Hepatocyte (in vitro differentiated cells): ENCODE measurements at regions not wholly inside any gene's neighbourhood (a gene's known extent, or its start where the extent isn't known, plus 50 kb on each side); places are given as distances from the start of the nearest gene placed in this dataset.

ENCODE experiments used
- CTCF ChIP-seq: fragments of 200-600 bp; sonication (generic); IDR thresholded peaks from 2 replicates; pipeline ENCODE4 v1.5.1; 2016; ENCODE audit warnings: antibody characterized with exemption, mild to moderate bottlenecking; ENCODE audit not compliant: poor library complexity
- EZH2phosphoT487 ChIP-seq: fragments of 200-600 bp; sonication (generic); IDR thresholded peaks from one replicate; pipeline ENCODE4 v1.6.1; 2018; ENCODE audit warnings: antibody characterized with exemption, mild to moderate bottlenecking, low read depth, moderate library complexity; ENCODE audit not compliant: unreplicated experiment, severe bottlenecking

- TF ChIP-seq EZH2phosphoT487 (no peak), CTCF (no peak)
Measured at GRCh38 chr5:102611312-102611711, 112.5 kb upstream of the SLCO6A1 start.
